HG03175 (cell line): ENCODE measurements at regions not wholly inside any gene's neighbourhood (a gene's known extent, or its start where the extent isn't known, plus 50 kb on each side); places are given as distances from the start of the nearest gene placed in this dataset.
"Not testable (repeated sequence)": the region's sequence is repeated elsewhere in the genome, so short reads cannot be mapped to it uniquely, and the experiment has no call there.

Experiments
- ATAC-seq: cut with Tn5 transposase; IDR thresholded peaks from one replicate; pipeline ENCODE4 v1.9.1; 2021; ENCODE audit warnings: mild to moderate bottlenecking, moderate library complexity; ENCODE audit not compliant: unreplicated experiment

DNA sequence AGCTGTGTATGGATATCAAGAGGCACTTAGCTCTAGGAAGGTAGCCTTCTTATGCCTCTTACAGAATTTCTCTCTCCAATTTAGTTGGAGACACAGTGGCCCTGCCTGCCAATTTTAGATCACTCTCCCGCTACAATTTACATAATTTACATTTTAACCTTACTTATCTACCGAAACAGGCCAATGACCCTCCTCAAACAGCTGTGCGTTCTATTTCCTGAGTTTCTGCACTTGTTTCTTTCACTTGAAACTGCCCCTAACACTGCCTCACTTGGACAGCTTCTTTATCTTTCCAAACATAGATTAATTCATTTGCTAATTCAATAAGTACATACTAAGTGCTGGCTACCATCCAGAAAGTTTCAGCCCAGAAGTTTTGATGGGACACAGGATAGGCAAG lies 52.9 kb upstream of the HDDC2 start:
- ATAC-seq: no peak

DNA sequence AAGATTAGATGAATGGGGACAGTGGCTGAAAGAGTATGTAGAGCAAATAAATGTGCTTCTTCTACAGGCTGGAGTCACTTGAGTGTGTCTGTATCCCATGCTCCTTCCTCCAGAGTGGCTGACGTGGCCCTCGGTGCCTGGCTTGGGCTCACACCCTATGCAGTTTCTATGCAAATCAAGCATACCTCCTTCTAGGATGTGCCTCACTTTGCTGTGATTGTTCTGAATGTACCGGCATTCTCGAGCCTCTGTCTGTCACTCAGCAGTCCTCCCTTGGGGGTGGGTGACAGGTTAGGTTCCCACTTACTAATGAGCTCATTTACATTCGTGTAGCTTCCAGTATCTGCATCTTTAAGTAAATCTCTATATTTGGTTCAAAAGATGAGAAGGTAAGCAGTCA lies 55.1 kb upstream of the HDDC2 start:
- ATAC-seq: peak; percentile 50

DNA sequence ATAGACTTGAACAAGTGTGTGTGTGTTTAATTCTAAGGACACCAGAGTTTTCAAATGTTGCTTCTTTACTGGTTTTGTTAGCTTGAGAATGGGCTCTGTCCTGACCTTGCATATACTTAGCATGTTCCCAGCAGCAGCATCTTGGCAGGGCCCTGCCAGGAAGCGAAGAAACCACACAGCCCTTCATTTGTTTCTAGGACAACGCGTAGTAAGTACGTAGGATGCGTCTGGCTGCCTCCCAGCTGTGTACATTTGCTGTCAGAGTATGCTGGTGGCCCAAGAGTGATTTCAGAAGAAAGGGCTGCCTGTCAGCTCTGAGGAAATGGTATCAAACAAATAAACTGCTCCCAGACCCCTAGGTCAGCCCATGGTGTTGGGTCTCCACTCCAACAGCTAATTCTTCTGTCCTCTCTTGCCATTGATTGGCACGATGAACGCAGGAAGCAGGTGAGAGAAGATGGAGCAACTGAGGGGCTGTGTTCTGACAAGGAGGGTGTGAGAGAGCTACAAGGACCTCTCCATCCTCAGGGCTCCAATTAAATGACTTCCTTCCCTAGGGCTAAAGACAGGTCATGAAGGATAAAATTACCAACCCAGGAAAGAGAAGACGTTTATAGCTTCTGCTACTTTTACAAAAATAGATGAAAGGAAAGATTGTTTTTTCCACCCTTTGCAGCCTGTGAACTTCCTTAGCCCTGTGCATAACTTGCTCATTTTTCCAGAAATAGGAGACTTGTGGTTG lies 55.9 kb upstream of the HDDC2 start:
- peak; percentile 58 for ATAC-seq

DNA sequence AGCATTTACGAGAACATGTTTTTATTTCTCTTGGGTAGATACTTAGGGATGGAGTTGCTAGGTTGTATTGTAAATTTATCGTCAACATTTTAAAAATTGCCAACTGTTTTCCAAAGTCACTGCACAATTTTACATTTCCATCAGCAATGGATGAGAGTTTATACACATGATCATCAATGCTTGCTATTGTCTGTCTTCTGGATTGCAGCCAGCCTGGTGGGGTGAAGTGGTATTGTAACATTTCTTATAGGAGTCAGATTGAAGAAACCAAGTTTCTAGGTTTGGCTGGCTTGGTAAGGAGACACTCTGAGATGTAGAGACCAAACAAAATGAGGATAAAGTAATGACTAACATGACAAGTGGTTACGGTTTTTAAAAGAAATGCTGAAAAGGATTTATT lies 57.1 kb upstream of the HDDC2 start:
- ATAC-seq: no peak

DNA sequence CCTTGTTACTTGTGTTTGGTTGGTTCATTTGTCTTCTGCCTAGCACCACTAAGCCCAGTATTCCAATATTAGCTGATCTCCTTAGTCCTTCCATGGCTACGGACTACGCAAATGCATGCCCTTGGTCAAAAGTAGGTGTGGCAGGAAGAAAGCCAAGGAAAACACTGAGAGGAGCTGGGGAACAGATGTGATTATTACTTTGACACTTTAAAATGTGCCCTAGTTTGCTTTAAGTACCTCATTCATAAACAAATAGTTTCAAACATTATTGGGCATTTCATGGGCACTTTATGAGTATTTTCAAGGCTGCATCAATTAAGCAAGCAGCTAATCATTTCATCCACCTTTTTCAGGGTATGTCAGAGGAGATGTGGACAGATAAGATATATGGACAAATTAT lies 60.1 kb upstream of the HDDC2 start:
- ATAC-seq: no peak

DNA sequence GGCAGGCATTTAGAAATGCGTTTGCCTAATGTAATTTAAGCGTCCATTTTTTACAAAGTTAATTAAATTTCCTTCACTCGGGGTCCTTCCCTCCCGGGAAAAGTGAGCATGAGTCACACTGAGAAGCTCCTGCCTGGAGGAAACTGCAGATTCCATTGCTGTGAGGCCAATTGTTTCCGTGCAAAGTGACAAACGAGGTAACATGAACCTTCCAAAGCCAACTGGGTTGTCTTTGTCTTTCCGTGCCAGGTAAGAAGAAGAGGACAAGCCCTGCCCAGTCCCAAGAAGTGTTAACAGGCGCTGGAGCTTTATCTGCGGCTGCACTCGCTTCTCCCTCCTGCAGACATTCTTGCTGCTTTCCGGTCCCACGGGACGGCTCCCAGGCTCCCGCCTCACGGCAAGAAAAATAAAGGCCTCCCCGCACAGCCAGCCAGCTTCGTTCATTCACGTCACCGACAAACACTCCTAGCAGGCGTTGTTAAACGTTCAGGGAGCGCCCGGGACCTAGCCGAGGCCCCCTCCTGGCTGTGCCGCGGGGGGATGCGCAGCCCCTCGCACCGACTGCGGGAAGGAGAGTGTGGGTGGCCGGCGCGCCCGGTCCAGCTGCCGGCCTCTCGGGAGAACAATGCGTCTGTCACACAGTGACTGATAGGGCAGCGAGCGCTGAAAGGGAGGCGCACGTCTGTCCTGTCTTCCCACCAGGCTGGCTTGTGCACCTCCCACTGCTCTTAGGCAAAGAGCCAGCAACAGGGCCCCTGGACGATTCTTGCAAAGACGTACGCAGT lies 61.5 kb upstream of the HDDC2 start:
- no peak for ATAC-seq

DNA sequence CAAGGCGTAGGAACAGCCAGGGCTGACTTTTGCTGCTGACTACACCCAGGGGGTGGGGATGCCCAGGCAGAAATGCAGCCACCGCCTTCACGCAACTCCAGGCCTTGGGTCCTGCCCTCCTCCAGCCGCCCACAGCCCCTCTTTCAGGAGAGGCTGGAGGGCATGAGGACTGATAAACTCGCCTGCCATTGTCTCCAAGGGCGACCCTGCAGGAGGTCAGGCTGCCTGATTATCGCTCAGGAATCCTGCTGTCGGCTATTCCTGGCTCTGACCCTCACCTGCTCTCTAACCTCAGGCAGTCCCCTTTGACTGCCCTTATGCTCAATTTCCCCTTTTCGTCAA lies 62.0 kb upstream of the HDDC2 start:
- ATAC-seq: no peak

DNA sequence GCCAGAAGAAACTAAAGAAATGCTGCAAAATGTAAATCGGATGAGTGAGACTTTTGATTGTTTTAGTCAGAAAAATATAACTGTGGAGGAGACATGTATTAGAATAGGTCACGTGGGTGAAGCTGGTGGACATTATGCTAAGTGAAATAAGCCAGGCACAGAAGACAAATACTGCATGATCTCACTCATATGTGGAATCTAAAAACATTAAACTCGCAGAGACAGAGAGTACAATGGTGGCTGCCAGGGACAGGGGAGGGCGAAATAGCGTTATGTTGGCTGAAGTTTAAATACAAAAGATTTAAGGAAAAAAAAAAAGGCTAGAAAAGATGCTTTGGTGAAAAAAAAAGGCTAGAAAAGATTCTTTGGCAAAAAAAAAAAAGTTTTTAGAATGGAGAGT lies 63.5 kb upstream of the HDDC2 start:
- ATAC-seq: no peak

DNA sequence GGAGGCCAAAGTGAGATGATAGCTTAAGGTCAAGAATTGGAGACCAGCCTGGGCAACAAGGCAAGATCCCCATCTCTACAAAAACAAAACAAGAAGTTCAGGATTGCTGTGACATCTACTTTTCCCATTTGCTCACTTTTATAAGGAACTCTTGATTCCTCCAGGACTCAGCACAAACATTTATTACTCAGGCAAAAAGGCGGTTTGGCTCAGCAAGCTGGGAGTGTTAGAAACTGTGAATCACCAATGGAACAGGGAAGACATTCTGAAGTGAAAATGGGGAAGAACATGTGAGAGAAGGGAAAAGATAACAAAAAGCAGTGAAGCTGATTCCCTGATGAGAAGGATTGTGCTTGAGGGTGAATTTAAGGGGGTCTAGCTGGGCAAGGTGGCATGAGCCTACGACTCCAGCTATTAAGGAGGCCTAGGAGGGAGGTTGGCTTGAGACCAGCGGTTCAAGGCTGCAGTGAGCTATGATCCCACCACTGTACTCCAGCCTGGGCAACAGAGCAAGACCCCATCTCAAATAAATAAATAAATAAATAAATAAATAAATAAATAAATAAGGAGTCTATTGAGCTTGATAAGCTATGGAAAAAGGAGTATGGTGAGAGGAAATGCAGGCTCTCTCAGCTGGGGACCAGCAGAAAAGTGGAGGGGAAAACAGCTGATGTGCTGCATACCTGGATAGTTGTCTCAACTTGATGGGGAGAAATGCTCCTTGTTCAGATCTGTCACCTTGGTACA lies 65.4 kb upstream of the HDDC2 start:
- ATAC-seq: no peak

DNA sequence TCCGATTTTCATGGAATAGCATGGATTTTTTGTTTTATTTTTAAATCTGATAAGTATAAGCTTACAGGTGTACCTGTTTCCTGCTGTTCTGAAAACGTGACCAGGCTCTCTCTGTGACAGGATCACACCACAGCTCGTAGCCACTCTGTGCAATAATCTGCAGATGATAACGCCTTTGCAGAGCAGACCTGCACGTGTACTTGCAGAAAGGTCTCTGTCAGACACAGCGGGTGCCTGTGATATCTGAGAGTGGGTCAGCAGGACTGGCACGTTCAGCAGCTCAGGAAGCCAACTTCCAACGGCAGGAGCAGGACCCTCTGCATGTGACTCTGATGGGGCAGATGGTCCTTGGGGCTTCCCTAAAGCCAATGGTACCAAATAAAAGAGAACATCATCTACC lies 68.6 kb upstream of the HDDC2 start:
- ATAC-seq: no peak

DNA sequence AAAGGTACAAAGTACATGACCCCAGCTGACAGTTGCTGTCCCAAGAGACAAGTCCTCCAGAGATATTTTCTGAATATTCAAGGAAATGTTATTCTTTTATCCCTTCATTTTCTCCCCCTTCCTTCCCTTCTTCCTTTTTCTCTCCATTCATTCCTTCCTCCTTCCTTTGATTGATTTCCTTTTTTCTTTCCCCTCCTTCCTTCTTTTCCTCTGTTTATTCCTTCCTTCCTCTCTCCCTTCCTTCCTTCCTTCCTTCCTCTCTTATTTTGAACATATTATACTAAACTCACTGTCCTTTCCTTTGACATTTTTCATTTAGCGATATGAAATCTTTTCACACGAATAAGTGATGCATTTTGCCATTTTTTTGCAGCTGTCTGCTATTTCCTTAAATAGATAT lies 73.2 kb upstream of the HDDC2 start:
- no peak for ATAC-seq

DNA sequence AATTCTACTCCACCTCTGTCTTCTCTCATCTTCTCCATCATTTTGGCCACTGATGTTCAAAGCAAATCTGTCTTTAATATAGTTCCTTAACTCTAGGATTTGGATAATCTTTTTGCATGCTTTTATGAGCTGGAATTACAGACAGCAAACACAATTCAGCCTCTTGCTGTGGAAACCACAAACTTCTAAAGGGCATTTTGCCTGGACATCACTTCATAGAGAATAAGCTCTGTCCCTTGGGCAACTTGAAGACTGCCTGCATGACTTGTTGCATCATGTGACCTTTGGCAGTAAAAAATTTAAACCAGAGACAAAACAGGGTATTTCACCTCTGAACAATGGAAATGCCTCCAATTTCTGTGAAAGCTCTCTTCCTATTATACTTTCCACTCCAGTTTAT lies 74.1 kb upstream of the HDDC2 start:
- ATAC-seq: no peak

DNA sequence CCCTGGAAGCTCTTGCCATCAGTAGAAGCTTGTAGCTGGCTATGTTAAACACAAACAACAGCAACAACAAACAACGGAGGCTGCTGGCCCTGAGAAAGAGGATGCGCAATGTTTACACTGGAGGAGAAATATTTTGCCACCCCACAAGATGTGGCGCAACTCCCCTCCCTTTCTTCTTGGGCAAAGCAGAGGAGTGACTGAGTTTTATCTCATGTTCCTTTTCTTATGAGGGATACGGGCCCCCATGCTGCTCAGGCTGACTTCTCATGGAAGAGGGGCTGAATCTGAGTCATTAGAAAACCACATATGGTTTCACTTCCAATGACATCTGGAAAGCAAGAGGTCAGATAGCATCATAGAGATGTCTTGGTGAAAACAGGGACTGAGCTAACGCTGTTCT lies 75.9 kb upstream of the HDDC2 start:
- no peak for ATAC-seq

DNA sequence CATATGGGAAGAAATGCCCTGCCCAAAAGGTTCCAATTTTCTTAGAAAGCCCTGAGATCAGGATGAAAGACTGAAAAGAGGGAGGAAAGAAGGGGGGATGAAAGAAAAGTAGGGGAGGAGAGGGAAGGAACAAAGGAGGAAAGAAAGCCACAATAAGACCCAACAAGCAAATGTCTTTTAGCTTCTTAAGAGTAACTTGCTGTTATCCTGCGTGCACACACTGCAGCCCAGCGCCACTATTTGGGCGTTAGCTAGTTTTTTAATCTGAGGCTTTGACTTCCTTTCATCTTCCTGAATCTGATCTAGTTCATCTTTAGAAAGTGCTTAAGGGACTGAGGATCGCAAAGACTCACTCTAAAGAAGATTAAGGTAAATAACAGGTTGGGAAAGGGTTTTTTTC lies 77.4 kb upstream of the HDDC2 start:
- no peak for ATAC-seq

DNA sequence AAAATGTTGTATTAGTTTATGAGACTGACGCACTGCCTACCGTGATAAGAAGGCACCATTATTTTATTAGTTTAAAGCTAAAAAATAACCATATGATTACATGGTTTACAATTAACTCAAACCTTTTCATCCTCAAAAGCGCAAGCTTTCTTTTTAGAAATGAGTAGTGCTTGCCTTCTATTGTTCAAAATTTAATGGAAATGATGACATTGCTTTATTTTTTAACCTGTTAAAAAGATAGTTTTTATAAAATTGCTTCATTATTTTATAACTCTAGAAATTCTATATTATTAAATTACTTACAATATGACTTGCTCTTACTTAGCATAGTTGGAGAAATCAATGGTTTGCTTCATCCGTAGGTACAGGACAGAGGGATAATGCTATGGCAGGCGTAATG lies 78.7 kb upstream of the HDDC2 start:
- no peak for ATAC-seq

DNA sequence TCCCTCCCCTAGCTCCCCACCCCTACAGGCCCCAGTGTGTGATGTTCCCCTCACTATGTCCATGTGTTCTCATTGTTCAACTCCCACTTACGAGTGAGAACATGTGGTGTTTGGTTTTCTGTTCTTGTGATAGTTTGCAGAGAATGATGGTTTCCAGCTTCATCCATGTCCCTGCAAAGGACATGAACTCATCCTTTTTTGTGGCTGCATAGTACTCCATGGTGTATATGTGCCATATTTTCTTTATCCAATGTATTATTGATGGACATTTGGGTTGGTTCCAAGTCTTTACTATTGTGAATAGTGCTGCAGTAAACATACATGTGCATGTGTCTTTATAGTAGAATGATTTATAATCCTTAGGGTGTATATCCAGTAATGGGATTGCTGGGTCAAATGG lies 84.6 kb upstream of the HDDC2 start:
- not testable (repeated sequence) for ATAC-seq

DNA sequence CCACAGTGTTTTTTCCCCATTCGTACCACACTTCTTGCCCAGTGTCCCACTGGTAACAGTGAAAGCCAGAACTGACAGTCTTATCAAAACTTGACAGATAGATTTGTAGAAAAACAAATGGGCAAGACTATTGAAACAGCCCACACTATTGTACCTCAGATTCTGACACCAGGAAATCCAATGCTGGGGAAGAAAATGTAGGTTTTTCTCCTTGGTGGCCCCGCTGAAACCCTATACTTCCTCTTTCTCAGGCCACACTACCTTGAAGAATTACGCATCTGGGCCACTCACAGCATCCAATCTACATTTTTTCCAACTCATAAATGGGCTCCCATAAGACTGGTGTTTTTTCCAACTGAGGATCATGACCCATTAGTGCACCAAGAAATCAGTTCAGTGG lies 90.9 kb upstream of the HDDC2 start:
- peak; percentile 73 for ATAC-seq

DNA sequence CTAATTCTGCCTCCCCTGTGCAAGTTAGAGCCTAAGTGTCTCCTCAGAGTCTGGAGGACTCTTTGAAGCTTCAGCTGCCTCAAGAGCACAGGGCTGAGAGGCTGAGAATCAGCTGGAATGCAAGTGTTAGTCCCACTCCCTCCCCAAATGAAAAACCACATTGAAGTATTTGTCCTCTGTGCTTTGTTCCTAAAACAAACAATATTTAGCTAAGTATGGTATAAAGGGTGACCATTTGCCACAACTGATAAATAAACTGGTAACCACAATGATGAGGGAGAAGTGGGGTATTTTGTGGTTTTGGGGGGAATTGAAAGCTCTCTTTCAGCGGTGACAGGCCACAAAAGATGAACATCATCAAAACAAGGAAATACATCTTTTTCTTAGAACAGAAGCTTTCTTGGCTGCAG lies 91.7 kb upstream of the HDDC2 start:
- peak; percentile 59 for ATAC-seq

DNA sequence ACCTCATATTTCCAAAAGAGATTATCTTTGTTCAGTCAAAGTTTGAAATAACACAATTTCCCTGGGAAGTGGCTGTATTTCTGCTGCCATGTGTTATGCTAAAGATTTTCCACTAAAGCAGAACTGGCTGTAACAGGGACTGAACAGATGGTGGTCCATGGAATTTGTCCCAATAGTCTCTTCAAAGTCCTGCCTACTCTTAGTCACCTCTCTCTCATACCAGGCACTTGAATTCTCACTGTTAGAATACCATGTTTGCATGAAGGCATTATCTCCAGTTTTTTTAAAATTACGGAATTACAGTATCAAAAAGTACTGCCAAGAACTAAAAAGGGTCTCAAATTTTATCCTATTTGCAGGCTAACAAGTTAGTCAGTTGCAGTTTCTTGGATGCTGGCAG lies 105.0 kb upstream of the HDDC2 start:
- ATAC-seq: no peak

DNA sequence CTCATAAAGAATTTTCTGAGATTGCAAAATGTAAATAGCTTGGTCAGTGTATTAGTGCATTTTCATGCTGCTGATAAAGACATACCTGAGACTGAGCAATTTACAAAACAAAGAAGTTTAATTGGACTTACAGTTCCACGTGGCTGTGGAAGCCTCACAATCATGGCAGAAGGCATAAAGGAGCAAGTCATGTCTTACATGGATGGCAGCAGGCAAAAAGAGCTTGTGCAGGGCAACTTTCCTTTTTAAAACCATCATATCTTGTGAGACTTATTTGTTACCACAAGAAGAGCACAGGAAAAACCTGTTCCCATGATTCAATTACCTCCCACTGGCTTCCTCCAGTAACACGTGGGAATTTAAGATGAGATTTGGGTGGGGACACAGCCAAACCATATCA lies 112.7 kb upstream of the HDDC2 start:
- no peak for ATAC-seq

DNA sequence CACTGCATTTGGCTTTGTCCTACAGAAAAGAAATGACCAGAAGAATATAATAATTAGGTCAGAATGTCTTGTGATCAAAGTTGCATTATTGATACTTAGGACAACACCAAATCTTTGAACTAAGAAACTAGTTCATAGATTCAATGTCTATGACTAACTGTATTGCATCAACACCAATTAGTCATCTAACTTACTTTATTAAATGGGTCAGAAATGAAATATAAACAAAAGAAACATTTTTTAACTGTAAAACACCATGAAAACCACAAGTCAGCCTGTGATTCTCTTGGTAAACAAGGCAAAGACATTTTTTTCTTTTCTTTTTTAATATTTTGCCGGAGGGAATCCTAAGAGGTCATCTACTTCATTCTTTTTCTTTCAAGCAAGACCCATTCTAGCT lies 114.1 kb upstream of the HDDC2 start:
- no peak for ATAC-seq

DNA sequence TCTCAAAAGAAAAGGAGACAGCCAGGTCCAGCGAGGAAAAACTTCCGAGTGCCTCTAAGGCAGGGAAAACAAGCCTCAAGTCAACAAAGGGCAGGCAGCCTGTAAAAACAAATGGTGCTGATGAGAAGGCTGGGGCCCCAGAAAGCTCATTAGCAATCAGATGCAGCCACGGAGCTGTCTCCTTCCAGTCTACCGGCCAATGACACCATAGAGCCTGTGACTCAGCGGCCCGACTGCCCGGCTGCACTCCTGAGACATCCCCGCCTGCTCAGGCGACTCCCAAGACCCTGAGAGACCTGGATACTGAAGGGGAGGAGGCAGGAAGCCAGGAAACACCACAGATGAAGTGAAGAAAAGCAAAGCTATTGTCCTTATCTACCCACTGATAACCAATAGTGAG lies 120.1 kb upstream of the HDDC2 start:
- no peak for ATAC-seq
